ENCODE measurements at regions not wholly inside any gene's neighbourhood (a gene's known extent, or its start where the extent isn't known, plus 50 kb on each side); places are given as distances from the start of the nearest gene placed in this dataset.
"Not testable (repeated sequence)": the region's sequence is repeated elsewhere in the genome, so short reads cannot be mapped to it uniquely, and the experiment has no call there.

GRCh38 chr3:145089337-145089736 is 1071.6 kb downstream of the PLOD2 start:
- TF ChIP-seq CTCF (IDR thresholded peaks at IDR 0.05; ENCODE audit: unreplicated experiment in 3 of 3), result no peak
- H3K36me3 Mint-ChIP-seq (ENCODE audit: low read depth), result no peaks in the 10 kb centered on the region
- no peaks in the 10 kb centered on the region for H3K4me1 Mint-ChIP-seq
- H3K4me3 Mint-ChIP-seq, result no peak overlapping the region
- H3K9me3 Mint-ChIP-seq, result no peaks in the 10 kb centered on the region
- H3K27ac Mint-ChIP-seq, result no peak overlapping the region
- H3K27me3 Mint-ChIP-seq (ENCODE audit: low read depth), result no peaks in the 10 kb centered on the region

GRCh38 chr3:145094355-145094941 is 1066.5 kb downstream of the PLOD2 start:
- H3K9me3 Mint-ChIP-seq, result no peaks in the 10 kb centered on the region
- TF ChIP-seq CTCF (IDR thresholded peaks at IDR 0.05; ENCODE audit: unreplicated experiment in 3 of 3), result no peak
- H3K4me1 Mint-ChIP-seq, result no peaks in the 10 kb centered on the region
- no peak overlapping the region for H3K27ac Mint-ChIP-seq
- no peaks in the 10 kb centered on the region for H3K27me3 Mint-ChIP-seq (ENCODE audit: low read depth)
- H3K36me3 Mint-ChIP-seq (ENCODE audit: low read depth), result no peaks in the 10 kb centered on the region
- H3K4me3 Mint-ChIP-seq, result no peak overlapping the region

- not testable (repeated sequence) for H3K36me3 Mint-ChIP-seq (ENCODE audit: low read depth); H3K4me1 Mint-ChIP-seq; H3K27me3 Mint-ChIP-seq (ENCODE audit: low read depth); H3K27ac Mint-ChIP-seq; H3K9me3 Mint-ChIP-seq; H3K4me3 Mint-ChIP-seq
These were observed 1049.8 kb downstream of the PLOD2 start for GRCh38 chr3:145111141-145111540.

GRCh38 chr3:145116769-145117168 is 1044.2 kb downstream of the PLOD2 start:
- Mint-ChIP-seq H3K27ac (no peak overlapping the region), H3K27me3 (ENCODE audit: low read depth) (peaks cover 5% of the 10 kb centered on the region), H3K4me3 (no peak overlapping the region), H3K9me3 (no peaks in the 10 kb centered on the region), H3K36me3 (ENCODE audit: low read depth) (no peaks in the 10 kb centered on the region), H3K4me1 (no peaks in the 10 kb centered on the region)
- no peak for TF ChIP-seq CTCF (IDR thresholded peaks at IDR 0.05; ENCODE audit: unreplicated experiment in 3 of 3)

GRCh38 chr3:145118303-145118702 is 1042.7 kb downstream of the PLOD2 start:
- no peak overlapping the region for H3K4me3 Mint-ChIP-seq
- no peaks in the 10 kb centered on the region for H3K4me1 Mint-ChIP-seq
- H3K9me3 Mint-ChIP-seq, result no peaks in the 10 kb centered on the region
- no peak for TF ChIP-seq CTCF (IDR thresholded peaks at IDR 0.05; ENCODE audit: unreplicated experiment in 3 of 3)
- H3K27me3 Mint-ChIP-seq (ENCODE audit: low read depth), result peaks cover 5% of the 10 kb centered on the region
- no peak overlapping the region for H3K27ac Mint-ChIP-seq
- no peaks in the 10 kb centered on the region for H3K36me3 Mint-ChIP-seq (ENCODE audit: low read depth)

GRCh38 chr3:145124900-145125678 is 1035.9 kb downstream of the PLOD2 start:
- H3K36me3 Mint-ChIP-seq (ENCODE audit: low read depth), result no peaks in the 10 kb centered on the region
- H3K27ac Mint-ChIP-seq, result no peak overlapping the region
- H3K4me1 Mint-ChIP-seq, result no peaks in the 10 kb centered on the region
- no peaks in the 10 kb centered on the region for H3K9me3 Mint-ChIP-seq
- no peak for TF ChIP-seq CTCF (IDR thresholded peaks at IDR 0.05; ENCODE audit: unreplicated experiment in 3 of 3)
- no peak overlapping the region for H3K4me3 Mint-ChIP-seq
- no peaks in the 10 kb centered on the region for H3K27me3 Mint-ChIP-seq (ENCODE audit: low read depth)
